Effector memory CD4-positive, alpha-beta T cell (primary cell): ENCODE measurements at regions not wholly inside any gene's neighbourhood (a gene's known extent, or its start where the extent isn't known, plus 50 kb on each side); places are given as distances from the start of the nearest gene placed in this dataset.

Experiments
- DNase-seq, 3 donors: peaks; one replicate each; pipeline ENCODE4 v3.0.0-alpha.2; 2020
- H3K27ac ChIP-seq: 2 replicates; pipeline ENCODE4 v1.7.0; 2013; ENCODE audit warnings: mild to moderate bottlenecking, low read length, moderate library complexity; ENCODE audit not compliant: insufficient read depth, poor library complexity, severe bottlenecking
- H3K27me3 ChIP-seq: replicated peaks from 2 replicates; pipeline ENCODE4 v1.7.0; 2013; ENCODE audit warnings: mild to moderate bottlenecking, low read length; ENCODE audit not compliant: insufficient read depth, control insufficient read depth, poor library complexity, severe bottlenecking
- H3K36me3 ChIP-seq: 2 replicates; pipeline ENCODE4 v1.7.0; 2013; ENCODE audit warnings: mild to moderate bottlenecking, low read length, moderate library complexity; ENCODE audit not compliant: control insufficient read depth, insufficient read depth
- H3K4me1 ChIP-seq: 2 replicates; pipeline ENCODE4 v1.7.0; 2013; ENCODE audit warnings: low read length, mild to moderate bottlenecking; ENCODE audit not compliant: control insufficient read depth, insufficient read depth, poor library complexity, severe bottlenecking
- H3K4me3 ChIP-seq: 2 replicates; pipeline ENCODE4 v1.7.0; 2013; ENCODE audit warnings: low read length, low read depth, mild to moderate bottlenecking; ENCODE audit not compliant: insufficient read depth, poor library complexity, severe bottlenecking
- H3K9me3 ChIP-seq: 2 replicates; pipeline ENCODE4 v1.7.0; 2013; ENCODE audit warnings: mild to moderate bottlenecking, low read length, moderate library complexity; ENCODE audit not compliant: control insufficient read depth

- no peaks in the 10 kb centered on the region for H3K4me1 ChIP-seq
Measured at GRCh38 chr4:17117746-17118145, 219.3 kb upstream of the LDB2 start.

DNA sequence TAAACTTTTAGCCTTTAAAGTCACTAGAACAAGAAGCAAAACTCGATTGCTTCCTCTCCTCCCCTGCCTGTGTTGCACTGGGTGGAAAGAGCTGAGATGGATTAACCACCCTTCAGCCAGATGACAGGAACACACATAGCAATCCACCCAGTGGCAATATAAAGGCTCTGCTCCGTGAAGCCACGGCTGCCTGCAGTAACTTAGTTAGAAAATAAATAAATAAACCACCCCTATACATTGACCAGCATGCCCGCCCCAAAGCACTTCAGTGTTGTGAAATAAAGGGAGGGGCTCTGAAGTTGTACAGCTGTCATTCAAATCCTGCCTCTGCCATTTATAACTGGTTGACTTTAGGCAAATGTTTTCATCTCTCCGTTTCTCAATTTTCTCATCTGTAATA, 217.1 kb upstream of the LDB2 start:
- Histone ChIP-seq H3K9me3 (no peaks in the 10 kb centered on the region), H3K27ac (no peak overlapping the region), H3K27me3 (no peaks in the 10 kb centered on the region), H3K36me3 (no peaks in the 10 kb centered on the region), H3K4me1 (no peaks in the 10 kb centered on the region), H3K4me3 (no peak overlapping the region)
- DNase-seq: no peak

More at GRCh38 chr4:17117746-17118145, 219.3 kb upstream of the LDB2 start:
- DNase-seq: no peak
- no peak overlapping the region for H3K27ac ChIP-seq
- H3K9me3 ChIP-seq: no peaks in the 10 kb centered on the region
- H3K27me3 ChIP-seq: no peaks in the 10 kb centered on the region
- H3K36me3 ChIP-seq: no peaks in the 10 kb centered on the region
- no peak overlapping the region for H3K4me3 ChIP-seq

DNA sequence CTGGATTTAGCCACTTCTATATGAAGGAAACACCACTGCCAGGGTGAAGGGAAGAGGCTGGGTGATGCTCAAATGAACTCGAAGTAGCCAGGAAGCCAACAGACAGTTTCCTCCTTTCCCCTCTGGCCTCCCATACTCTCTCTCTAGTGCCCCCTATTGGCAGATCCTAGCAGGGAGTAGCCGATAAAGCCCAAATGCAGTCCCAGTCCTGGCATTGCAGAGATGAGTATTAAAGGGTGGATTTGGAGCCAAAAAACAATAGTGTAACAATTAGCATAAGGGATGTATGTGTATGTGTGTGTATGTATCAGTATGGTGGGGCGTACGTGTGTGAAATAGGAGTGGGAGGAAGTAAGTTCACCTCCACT, 213.8 kb upstream of the LDB2 start:
- H3K27me3 ChIP-seq: no peaks in the 10 kb centered on the region
- H3K9me3 ChIP-seq: no peaks in the 10 kb centered on the region
- no peaks in the 10 kb centered on the region for H3K36me3 ChIP-seq
- no peak overlapping the region for H3K4me3 ChIP-seq
- no peak for DNase-seq
- no peaks in the 10 kb centered on the region for H3K4me1 ChIP-seq
- H3K27ac ChIP-seq: no peak overlapping the region

DNA sequence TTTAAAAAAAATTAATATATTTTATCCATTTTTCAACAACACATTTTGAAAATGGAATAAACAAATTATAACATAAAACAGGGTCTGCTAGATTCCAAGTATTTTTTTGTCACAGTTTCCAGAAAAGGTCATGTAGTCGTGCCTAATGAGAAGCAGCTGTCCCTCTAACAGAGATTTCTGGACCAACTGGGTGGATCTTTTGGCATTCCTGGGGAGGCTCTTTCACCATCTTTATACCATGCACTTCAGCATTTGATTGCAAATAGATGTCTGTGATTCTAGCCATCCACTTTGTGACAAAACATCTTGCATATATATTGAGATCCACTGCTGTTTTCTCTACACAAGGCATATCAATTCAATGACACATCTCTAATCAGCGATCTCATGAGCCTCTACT, 210.7 kb upstream of the LDB2 start:
- Histone ChIP-seq H3K4me1 (no peaks in the 10 kb centered on the region), H3K36me3 (no peaks in the 10 kb centered on the region), H3K27ac (no peak overlapping the region), H3K9me3 (no peaks in the 10 kb centered on the region), H3K27me3 (no peaks in the 10 kb centered on the region), H3K4me3 (no peak overlapping the region)
- DNase-seq: no peak

- DNase-seq: no peak
- no peaks in the 10 kb centered on the region for H3K27me3 ChIP-seq
- no peaks in the 10 kb centered on the region for H3K9me3 ChIP-seq
- H3K4me1 ChIP-seq: no peaks in the 10 kb centered on the region
- H3K27ac ChIP-seq: no peak overlapping the region
- H3K4me3 ChIP-seq: no peak overlapping the region
- H3K36me3 ChIP-seq: no peaks in the 10 kb centered on the region
Measured at GRCh38 chr4:17103231-17103630, 204.8 kb upstream of the LDB2 start.

DNA sequence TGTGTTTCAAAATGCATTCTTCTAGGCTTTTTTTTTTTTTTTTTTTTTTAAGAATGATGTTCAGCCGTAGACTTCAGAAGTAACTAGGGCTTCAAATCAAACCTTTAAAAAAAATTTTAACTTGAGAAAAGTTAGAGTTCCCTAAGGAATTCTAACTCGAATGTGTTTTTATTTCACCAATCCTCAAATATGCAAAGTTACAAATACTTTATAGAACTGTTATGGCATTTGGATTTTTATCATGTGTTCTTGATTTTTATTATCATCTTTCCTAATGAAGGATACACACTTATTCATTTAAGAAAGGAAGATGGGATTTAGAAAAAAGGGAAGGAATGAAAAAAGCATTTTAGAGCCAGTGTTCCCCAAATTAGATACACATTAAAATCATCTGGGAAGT, 200.6 kb upstream of the LDB2 start:
- H3K36me3 ChIP-seq: no peaks in the 10 kb centered on the region
- DNase-seq: no peak
- H3K27me3 ChIP-seq: no peaks in the 10 kb centered on the region
- H3K4me1 ChIP-seq: no peaks in the 10 kb centered on the region
- H3K4me3 ChIP-seq: no peak overlapping the region
- no peaks in the 10 kb centered on the region for H3K9me3 ChIP-seq
- no peak overlapping the region for H3K27ac ChIP-seq

- H3K9me3 ChIP-seq: no peaks in the 10 kb centered on the region
- H3K27me3 ChIP-seq: no peaks in the 10 kb centered on the region
- no peak for DNase-seq
- no peak overlapping the region for H3K4me3 ChIP-seq
- no peak overlapping the region for H3K27ac ChIP-seq
- no peaks in the 10 kb centered on the region for H3K4me1 ChIP-seq
- H3K36me3 ChIP-seq: no peaks in the 10 kb centered on the region
Measured at GRCh38 chr4:17098401-17098800, 200.0 kb upstream of the LDB2 start.

DNA sequence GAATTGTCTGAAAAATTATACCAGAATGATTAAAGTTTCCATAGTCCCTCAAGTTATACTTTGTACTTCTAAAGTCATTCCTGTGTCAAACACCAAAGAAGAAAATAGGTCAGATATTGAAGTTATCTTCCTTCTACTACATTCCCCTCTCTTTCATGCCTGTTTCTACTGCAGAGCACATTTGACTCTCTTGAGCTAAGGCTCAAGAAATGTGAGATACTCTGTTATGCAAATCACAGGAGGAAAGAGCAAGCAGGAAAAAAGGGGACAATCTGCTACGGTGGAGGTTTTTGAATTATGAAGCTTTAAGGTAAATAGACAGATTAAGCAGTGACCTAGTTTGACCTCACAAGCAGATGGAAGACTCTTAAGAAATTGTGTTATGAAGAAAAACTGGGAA, 198.9 kb upstream of the LDB2 start:
- no peak overlapping the region for H3K27ac ChIP-seq
- H3K27me3 ChIP-seq: no peaks in the 10 kb centered on the region
- no peak for DNase-seq

GRCh38 chr4:17096692-17097091, 198.2 kb upstream of the LDB2 start:
- no peaks in the 10 kb centered on the region for H3K27me3 ChIP-seq
- H3K36me3 ChIP-seq: no peaks in the 10 kb centered on the region
- no peak for DNase-seq
- H3K27ac ChIP-seq: no peak overlapping the region
- H3K4me3 ChIP-seq: no peak overlapping the region
- no peaks in the 10 kb centered on the region for H3K9me3 ChIP-seq
- H3K4me1 ChIP-seq: no peaks in the 10 kb centered on the region

More for the DNA sequence above, 198.9 kb upstream of the LDB2 start:
- Histone ChIP-seq H3K4me3 (no peak overlapping the region), H3K36me3 (no peaks in the 10 kb centered on the region), H3K9me3 (no peaks in the 10 kb centered on the region), H3K4me1 (no peaks in the 10 kb centered on the region)

GRCh38 chr4:17095771-17096170, 197.3 kb upstream of the LDB2 start:
- H3K36me3 ChIP-seq: no peaks in the 10 kb centered on the region
- H3K27ac ChIP-seq: no peak overlapping the region
- H3K9me3 ChIP-seq: no peaks in the 10 kb centered on the region
- DNase-seq: no peak
- H3K4me1 ChIP-seq: no peaks in the 10 kb centered on the region
- H3K4me3 ChIP-seq: no peak overlapping the region
- H3K27me3 ChIP-seq: no peaks in the 10 kb centered on the region

DNA sequence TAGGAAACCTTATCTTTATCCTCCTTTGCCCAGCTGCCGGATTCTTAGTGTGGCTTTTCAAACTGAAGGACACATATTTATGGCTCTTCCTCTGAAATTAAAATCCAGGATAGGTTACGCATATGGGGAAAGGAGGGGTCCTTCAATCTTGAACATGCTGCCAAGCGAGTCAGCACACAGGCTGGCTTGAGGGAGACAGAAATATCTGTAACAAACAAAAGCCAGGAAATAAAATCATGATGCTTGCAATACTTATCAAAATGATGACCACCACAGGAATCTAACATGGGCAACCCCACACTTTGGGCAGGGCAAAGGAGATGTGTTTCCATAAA, 196.4 kb upstream of the LDB2 start:
- Histone ChIP-seq H3K9me3 (no peaks in the 10 kb centered on the region), H3K36me3 (no peaks in the 10 kb centered on the region), H3K4me1 (no peaks in the 10 kb centered on the region), H3K4me3 (no peak overlapping the region), H3K27ac (no peak overlapping the region), H3K27me3 (no peaks in the 10 kb centered on the region)
- no peak for DNase-seq
